GM12864 (cell line): ENCODE measurements at regions not wholly inside any gene's neighbourhood (a gene's known extent, or its start where the extent isn't known, plus 50 kb on each side); places are given as distances from the start of the nearest gene placed in this dataset.

Source experiments
- DNase-seq: peaks from one replicate; pipeline ENCODE4 v3.0.0-alpha.2; 2011; ENCODE audit warnings: low read depth
- H3K4me3 ChIP-seq: 2 replicates; pipeline ENCODE4 v1.5.1; 2011; ENCODE audit warnings: mild to moderate bottlenecking, low read depth, low read length, control low read depth
- CTCF ChIP-seq: IDR thresholded peaks from 2 replicates; pipeline ENCODE4 v1.5.1; 2011; ENCODE audit warnings: low read depth, mild to moderate bottlenecking, moderate library complexity, low read length, control low read depth, inconsistent platforms; ENCODE audit errors: missing control alignments

DNA sequence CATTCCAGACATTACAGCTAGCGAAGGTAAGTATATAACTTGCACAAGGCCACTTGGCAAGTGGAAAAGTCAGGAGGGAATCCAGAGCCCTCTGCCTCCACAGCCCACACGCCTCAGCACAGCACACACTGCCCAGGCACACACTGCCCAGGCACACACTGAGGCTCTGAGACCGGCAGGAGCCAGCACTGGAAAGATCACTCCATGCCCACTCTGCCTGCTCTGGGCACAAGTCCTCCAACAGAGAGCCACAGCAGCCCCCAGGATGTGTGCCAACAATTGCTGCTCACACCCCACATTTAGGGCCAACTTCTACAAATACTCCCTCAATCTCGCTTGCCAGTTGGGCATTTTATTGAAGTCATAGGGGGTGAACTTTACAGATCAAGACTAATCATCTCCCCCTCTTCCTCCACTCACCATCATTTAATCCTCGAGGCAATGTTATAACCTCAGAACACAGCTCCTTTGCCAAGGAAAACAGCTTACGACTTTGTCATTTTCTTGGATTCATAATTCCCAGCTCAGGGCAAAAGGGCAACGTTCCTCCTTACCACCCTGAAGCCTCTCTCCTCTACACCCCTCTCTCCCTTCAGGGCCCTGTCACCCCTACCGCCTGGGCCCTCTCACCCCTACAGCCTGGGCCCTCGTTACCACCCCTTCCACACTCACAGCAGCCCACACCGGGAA, 53.0 kb upstream of the TPM1 start:
- no peak for DNase-seq
- H3K4me3 ChIP-seq = no peak overlapping the region
- TF ChIP-seq CTCF = no peak

- no peak for DNase-seq
- TF ChIP-seq CTCF = no peak
- no peak overlapping the region for H3K4me3 ChIP-seq
Observed at GRCh38 chr15:62991698-62992097, 50.8 kb upstream of the TPM1 start.

DNA sequence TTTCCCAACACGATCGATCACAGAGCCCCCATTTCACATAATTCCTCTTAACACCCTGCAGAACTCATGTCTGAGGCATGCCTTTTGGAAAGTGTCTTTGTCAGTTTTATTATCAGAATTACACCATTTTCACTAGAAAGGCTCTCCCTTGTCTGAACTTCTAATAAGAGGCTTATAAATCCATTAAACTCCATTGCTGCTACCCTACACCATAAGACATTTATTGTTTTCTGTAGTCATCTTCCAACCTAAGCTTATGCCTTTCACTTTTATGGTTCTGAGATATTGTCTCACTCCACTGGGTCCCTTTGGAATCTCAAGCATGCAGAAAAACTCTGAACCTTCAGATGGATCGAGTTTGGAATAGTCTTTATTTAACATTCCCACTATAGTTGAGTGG, 50.2 kb upstream of the TPM1 start:
- no peak for DNase-seq
- TF ChIP-seq CTCF = no peak

More for the DNA sequence above, 50.2 kb upstream of the TPM1 start:
- no peak overlapping the region for H3K4me3 ChIP-seq
